ENCODE measurements at regions not wholly inside any gene's neighbourhood (a gene's known extent, or its start where the extent isn't known, plus 50 kb on each side); places are given as distances from the start of the nearest gene placed in this dataset.

DNA sequence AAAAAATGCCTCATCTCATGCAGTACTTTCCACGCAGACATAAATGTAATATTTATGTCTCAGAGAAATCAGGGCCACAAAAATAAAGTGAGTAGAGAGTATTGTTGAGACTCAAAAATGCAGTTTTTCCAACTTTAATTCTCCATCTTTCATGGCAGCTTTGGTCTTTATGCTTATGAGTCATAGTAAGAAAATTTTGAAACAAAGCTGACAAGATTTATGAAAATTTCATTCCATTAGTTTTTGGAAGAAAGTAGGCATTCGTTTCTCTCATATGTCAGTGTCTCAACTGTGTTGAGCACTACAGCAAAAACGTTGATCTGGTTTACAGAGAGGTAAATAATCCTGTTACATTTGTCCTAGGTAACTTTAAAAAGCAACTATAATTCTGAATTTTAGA is 656.8 kb downstream of the IQCM start:
- ATAC-seq (no peak), DNase-seq (no peak)
- H3K36me3 Mint-ChIP-seq, result no peaks in the 10 kb centered on the region
- peaks cover 0 to 3% (median 2%) of the 10 kb centered on the region in 5 donors for H3K27me3 Mint-ChIP-seq
- H3K27ac Mint-ChIP-seq, result no peak overlapping the region
- POLR2A ChIA-PET, result no interaction called here
- no peaks in the 10 kb centered on the region for H3K4me1 Mint-ChIP-seq
- H3K4me3 Mint-ChIP-seq, result no peak overlapping the region
- peaks cover 0 to 8% (median 0%) of the 10 kb centered on the region in 9 donors for H3K9me3 Mint-ChIP-seq

DNA sequence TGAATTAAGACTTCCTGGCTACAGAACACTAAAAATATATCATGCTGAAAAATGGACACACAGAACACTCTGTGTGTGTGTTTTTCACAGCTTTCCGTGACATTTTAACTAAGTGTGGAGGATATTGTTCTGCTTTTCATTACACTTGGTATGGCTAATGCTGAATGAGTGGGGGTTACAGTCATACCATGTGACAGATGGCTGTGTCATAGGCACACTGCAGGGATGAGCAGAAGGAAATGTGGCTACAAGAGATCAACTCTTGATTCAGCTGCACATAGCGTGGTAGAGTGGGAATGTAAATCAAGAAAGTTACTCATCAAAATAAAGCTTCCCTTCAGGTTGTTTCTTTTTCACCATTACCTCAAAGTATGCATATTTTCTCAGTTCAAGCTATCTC is 669.8 kb downstream of the IQCM start:
- H3K36me3 Mint-ChIP-seq, result no peaks in the 10 kb centered on the region
- no peak overlapping the region for H3K27ac Mint-ChIP-seq
- no peak for DNase-seq
- peaks cover 0 to 17% (median 0%) of the 10 kb centered on the region in 9 donors for H3K9me3 Mint-ChIP-seq
- POLR2A ChIA-PET, result no interaction called here
- ATAC-seq, result no peak
- H3K27me3 Mint-ChIP-seq, result peaks cover 9 to 30% (median 10%) of the 10 kb centered on the region in 5 donors
- H3K4me3 Mint-ChIP-seq, result no peak overlapping the region
- no peaks in the 10 kb centered on the region for H3K4me1 Mint-ChIP-seq

DNA sequence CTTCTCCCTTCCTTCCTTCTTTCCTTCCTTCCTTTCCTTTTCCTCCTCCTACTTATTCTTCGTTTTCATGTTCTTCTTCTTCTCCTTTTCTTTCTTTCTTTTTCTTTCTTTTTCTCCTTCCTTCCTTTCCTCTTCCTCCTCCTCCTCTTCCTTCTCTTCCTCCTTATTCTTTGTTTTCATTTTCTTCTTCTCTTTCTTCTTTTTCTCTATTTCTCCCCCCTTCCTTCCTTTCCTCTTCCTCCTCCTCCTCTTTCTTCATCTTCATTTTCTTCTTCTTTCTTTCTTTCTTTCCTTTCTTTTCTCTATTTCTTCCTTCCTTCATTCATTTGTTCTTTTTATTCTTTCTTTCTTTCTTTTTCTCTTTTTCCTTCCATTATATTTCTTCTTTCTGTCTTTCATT is 671.6 kb downstream of the IQCM start:
- Mint-ChIP-seq H3K27me3 (peaks cover 9 to 30% (median 10%) of the 10 kb centered on the region in 5 donors), H3K4me3 (no peak overlapping the region), H3K36me3 (no peaks in the 10 kb centered on the region), H3K4me1 (no peaks in the 10 kb centered on the region), H3K9me3 (peaks cover 0 to 17% (median 0%) of the 10 kb centered on the region in 9 donors), H3K27ac (no peak overlapping the region)
- DNase-seq (no peak), ATAC-seq (no peak)
- POLR2A ChIA-PET, result no interaction called here

DNA sequence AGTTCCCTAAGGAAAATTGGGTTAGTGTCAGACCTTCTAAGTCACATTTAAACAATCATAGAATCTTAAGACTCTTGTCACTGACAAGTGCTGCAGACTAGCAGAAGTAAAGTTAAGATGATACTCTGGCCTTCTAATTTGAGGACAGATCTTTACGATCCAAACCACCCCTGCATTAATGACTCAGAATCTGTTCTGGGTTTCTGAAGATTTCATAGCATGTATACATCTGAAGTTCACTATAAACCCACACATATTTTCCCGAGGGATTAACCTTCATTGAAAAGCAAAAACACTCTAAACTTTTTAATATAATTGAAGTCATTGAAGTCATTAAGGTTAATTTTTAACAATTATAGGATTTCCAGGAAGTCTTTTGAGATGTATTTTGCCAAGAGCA is 674.3 kb downstream of the IQCM start:
- Mint-ChIP-seq H3K27ac (no peak overlapping the region), H3K9me3 (peaks cover 0 to 17% (median 0%) of the 10 kb centered on the region in 9 donors), H3K4me1 (no peaks in the 10 kb centered on the region), H3K27me3 (peaks cover 8 to 30% (median 11%) of the 10 kb centered on the region in 5 donors), H3K36me3 (no peaks in the 10 kb centered on the region), H3K4me3 (no peak overlapping the region)
- DNase-seq (no peak), ATAC-seq (no peak)
- POLR2A ChIA-PET, result no interaction called here

DNA sequence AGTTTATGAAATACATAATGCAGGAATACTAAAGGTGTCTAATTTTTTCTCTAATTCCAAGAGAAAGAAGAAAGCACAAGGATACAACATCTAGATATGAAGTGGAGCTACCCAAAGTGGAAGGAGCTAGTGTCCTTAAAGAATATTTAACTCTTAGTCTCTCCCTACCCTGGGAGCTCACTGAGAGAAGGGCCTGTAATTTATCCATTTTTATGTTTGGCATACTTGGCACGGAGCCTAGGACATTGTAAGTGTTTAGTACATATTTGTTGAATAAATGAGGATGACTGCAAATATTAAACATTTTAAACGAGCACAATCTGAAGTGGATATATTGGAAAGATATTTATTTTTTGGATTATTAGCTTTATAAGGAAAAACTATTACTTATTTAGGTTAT is 674.8 kb downstream of the IQCM start:
- peaks cover 0 to 17% (median 0%) of the 10 kb centered on the region in 9 donors for H3K9me3 Mint-ChIP-seq
- H3K4me1 Mint-ChIP-seq, result no peaks in the 10 kb centered on the region
- peaks cover 6 to 29% (median 10%) of the 10 kb centered on the region in 5 donors for H3K27me3 Mint-ChIP-seq
- DNase-seq (no peak), ATAC-seq (no peak)
- H3K4me3 Mint-ChIP-seq, result no peak overlapping the region
- H3K27ac Mint-ChIP-seq, result no peak overlapping the region
- H3K36me3 Mint-ChIP-seq, result peaks cover 0 to 3% (median 0%) of the 10 kb centered on the region in 3 donors
- POLR2A ChIA-PET, result no interaction called here

DNA sequence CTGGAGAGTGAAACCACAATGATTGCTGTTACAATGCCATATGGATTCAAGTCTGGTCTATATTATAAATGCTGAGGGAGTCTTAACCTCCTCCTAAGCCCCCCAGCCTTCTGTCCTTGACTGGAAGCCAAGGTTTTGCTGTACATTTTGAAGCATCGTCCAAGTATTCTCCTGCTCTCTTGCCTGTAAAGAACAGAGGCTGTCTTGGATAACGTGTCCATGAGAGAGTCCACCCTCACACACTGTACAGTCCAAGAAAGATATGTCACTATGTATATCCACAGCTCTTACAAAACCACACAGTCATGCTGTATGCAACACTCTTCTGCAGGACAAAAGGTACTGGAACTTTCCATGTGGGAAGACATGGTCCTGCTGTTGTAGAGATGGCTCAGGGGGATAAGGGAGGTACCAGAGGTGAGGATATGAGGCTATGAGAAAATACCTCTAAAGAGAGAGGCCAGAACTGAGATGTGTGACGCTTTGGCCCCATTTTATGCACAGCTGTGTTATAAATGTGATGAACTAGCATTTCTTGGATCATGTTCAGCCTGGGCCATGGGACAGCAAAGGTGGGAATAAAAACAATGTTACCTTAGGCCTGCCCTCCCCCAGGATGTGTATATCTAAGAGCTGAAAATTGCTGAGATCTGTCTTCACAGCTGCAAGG is 678.6 kb downstream of the IQCM start:
- POLR2A ChIA-PET, result no interaction called here
- peaks cover 0 to 17% (median 0%) of the 10 kb centered on the region in 3 donors for H3K36me3 Mint-ChIP-seq
- ATAC-seq (no peak), DNase-seq (no peak)
- H3K4me3 Mint-ChIP-seq, result no peak overlapping the region
- peak overlapping the region in 1 of 10 donors; percentile 45 for H3K27ac Mint-ChIP-seq
- H3K27me3 Mint-ChIP-seq, result peaks cover 0 to 14% (median 5%) of the 10 kb centered on the region in 5 donors
- H3K4me1 Mint-ChIP-seq, result no peaks in the 10 kb centered on the region
- peaks cover 0 to 32% (median 11%) of the 10 kb centered on the region in 9 donors for H3K9me3 Mint-ChIP-seq

DNA sequence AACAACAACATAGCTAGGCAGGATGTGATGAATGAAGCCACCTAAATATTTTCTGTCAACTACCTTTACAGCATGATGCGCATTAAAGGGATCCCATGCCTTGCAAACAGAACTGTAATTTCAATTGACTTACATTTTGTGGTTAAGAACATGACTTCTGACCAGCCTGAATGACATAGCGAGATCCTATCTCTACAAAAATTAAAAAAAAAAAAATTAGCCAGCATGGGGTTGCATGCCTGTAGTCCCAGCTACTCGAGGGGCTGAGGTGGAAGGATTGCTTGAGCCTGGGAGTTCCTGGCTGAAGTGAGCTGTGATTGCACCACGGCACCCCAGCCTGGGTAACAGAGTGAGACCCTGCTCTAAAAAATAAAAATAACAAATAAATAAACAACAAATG is 680.6 kb downstream of the IQCM start:
- H3K27ac Mint-ChIP-seq, result no peak overlapping the region
- peaks cover 0 to 14% (median 5%) of the 10 kb centered on the region in 5 donors for H3K27me3 Mint-ChIP-seq
- no peak overlapping the region for H3K4me3 Mint-ChIP-seq
- DNase-seq (no peak), ATAC-seq (no peak)
- H3K36me3 Mint-ChIP-seq, result peaks cover 0 to 17% (median 0%) of the 10 kb centered on the region in 3 donors
- H3K4me1 Mint-ChIP-seq, result no peaks in the 10 kb centered on the region
- H3K9me3 Mint-ChIP-seq, result peaks cover 0 to 33% (median 12%) of the 10 kb centered on the region in 9 donors
- POLR2A ChIA-PET, result no interaction called here

DNA sequence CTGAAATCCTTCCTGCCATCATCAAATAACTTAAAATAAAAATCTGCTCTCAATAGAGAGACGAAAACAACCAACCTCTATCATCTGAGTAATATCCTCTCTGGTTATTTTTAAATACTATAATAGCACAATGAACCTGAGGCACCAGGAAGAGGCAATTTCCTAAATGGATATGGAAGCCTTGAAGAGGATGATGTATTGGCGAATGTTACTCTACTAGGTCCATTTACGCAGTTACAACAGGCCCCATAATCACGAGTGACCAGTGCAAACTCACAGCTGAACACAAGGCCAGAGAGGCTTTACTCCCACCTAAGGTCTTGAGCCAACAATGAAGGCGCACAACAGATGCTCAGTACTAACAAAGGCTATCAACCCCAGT is 678.8 kb upstream of the NR3C2 start:
- Mint-ChIP-seq H3K27me3 (peaks cover 0 to 4% (median 0%) of the 10 kb centered on the region in 5 donors), H3K9me3 (peaks cover 0 to 2% (median 0%) of the 10 kb centered on the region in 9 donors), H3K36me3 (no peaks in the 10 kb centered on the region), H3K4me1 (no peaks in the 10 kb centered on the region), H3K4me3 (no peak overlapping the region), H3K27ac (no peak overlapping the region)
- POLR2A ChIA-PET, result no interaction called here
- ATAC-seq, result no peak
- DNase-seq, result no peak

DNA sequence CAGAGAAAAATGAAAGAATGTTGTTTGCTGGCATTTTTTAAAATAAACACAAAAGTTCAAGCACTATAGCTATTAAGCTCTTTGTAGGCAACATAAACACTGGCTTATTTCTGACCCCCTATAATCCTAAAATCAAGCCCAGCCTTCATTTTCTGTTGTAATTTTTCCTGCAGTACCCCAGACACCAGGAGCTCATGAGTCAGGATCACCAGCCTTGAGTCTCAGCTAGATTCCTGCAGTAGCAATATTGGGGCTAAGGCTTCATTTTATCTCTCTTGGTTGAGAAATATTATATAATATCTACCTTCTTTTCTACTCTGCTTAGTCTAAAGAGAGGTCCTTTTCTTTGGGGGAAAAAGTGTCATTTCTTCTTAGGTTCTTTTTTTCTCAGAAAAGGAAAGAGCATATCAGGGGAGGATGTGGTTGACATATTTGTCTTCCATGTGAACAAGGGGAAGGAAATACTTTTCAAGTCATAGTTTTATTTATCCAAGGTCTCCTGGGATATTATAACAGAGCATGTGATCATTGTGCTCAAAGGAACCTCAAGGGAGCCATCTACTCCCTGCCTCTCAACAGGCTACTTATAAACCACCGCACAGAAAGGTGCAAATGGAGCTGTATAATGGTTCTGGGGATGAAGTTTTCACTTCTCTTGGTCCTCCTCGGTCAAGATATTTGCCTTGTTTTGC is 678.3 kb upstream of the NR3C2 start:
- H3K27ac Mint-ChIP-seq, result no peak overlapping the region
- ATAC-seq, result no peak
- H3K4me1 Mint-ChIP-seq, result no peaks in the 10 kb centered on the region
- H3K27me3 Mint-ChIP-seq, result peaks cover 0 to 4% (median 0%) of the 10 kb centered on the region in 5 donors
- H3K4me3 Mint-ChIP-seq, result no peak overlapping the region
- POLR2A ChIA-PET, result no interaction called here
- no peaks in the 10 kb centered on the region for H3K36me3 Mint-ChIP-seq
- H3K9me3 Mint-ChIP-seq, result peaks cover 0 to 2% (median 0%) of the 10 kb centered on the region in 9 donors
- DNase-seq, result no peak

DNA sequence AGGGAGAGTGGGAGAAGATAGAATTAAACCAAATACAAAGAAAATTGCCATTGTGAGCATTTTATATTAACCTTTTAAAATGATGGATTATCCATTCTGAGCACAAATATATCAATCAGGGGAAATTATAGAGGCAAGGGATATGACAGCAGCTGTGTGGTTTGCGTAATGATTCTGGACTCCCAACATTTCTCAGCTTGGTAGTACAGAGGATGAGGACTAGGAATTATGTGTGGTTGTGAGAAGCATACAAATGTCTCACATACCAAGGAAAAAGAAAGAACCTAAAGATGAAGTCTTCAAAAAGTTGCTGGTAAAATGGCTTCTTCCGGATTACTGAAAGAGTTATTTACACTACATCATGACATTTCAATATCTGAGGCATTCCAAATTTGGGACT is 674.6 kb upstream of the NR3C2 start:
- POLR2A ChIA-PET, result no interaction called here
- H3K36me3 Mint-ChIP-seq, result no peaks in the 10 kb centered on the region
- no peak for ATAC-seq
- peaks cover 0 to 2% (median 0%) of the 10 kb centered on the region in 9 donors for H3K9me3 Mint-ChIP-seq
- H3K4me3 Mint-ChIP-seq, result no peak overlapping the region
- DNase-seq, result no peak
- no peak overlapping the region for H3K27ac Mint-ChIP-seq
- no peaks in the 10 kb centered on the region for H3K4me1 Mint-ChIP-seq
- peaks cover 0 to 4% (median 0%) of the 10 kb centered on the region in 5 donors for H3K27me3 Mint-ChIP-seq

DNA sequence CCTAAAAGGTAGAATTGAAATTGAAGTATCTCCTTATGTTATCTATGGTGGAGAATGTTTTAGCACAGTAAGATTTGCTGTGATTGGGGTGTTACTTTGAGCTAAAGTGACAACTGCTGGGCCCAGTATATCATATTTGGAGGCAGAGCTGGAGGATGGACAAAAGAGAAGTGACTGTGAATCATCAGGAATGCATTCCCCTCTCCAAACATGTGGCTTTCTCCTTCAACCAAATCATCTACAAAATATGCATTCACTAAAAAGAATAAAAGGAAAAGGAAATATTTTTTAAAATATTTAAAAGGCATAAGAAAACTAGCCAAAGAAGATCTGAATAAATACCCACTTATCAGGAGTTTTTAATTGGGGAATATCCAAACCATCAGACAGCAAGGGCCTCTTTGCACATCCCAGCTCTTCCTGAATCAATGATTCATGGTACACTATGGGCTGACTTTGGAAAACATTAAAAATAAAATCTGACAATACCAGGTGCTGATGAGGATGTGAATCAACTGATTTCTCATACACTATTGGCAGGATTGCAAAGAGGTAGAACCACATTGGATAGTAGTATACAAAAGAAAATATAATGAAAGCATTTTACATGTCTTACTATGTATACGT is 671.7 kb upstream of the NR3C2 start:
- ATAC-seq (no peak), DNase-seq (no peak)
- Mint-ChIP-seq H3K4me1 (no peaks in the 10 kb centered on the region), H3K9me3 (peaks cover 0 to 5% (median 0%) of the 10 kb centered on the region in 9 donors), H3K36me3 (no peaks in the 10 kb centered on the region), H3K27ac (no peak overlapping the region), H3K4me3 (no peak overlapping the region), H3K27me3 (peaks cover 0 to 4% (median 0%) of the 10 kb centered on the region in 5 donors)
- POLR2A ChIA-PET, result no interaction called here

DNA sequence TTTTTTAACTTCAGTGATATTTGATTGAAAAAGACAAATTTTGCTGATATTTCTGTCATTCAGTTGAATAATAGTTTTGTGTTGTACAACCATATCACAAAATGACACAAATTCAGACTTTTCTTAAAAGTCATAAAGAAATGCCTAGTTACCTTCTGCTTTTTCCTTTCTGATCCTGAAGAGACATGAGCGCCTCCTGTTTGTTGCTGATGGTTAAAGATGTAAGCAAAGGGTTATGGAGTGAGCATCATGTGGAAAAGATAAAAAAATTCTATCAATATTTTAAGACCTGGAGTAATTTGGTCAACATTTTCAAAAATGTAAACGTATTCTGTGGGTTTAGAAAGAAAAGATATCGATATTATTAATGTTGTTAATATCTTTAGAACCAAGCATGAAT is 669.9 kb upstream of the NR3C2 start:
- no peaks in the 10 kb centered on the region for H3K36me3 Mint-ChIP-seq
- no peak for DNase-seq
- H3K9me3 Mint-ChIP-seq, result peaks cover 0 to 5% (median 0%) of the 10 kb centered on the region in 9 donors
- no peak for ATAC-seq
- H3K27me3 Mint-ChIP-seq, result peaks cover 0 to 4% (median 0%) of the 10 kb centered on the region in 5 donors
- POLR2A ChIA-PET, result no interaction called here
- H3K27ac Mint-ChIP-seq, result no peak overlapping the region
- H3K4me3 Mint-ChIP-seq, result no peak overlapping the region
- H3K4me1 Mint-ChIP-seq, result no peaks in the 10 kb centered on the region

DNA sequence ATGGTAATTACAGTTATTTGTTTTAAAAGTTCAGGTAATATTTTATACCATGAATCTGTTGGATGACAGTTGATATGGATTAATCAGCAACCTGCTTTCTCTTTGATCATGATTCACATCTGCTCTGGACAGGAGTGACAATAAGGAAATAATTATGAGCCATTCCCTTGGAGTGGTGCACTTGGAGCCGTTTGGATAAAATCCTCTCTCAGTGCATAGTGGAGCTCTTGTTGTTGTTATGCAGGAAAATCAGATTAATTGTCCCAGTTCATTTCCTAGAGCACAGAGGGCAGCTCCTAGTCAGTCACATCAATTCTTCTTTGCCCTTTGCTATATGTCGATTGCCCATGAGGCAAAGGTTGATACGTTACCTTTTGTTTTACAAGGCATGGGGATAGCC is 668.3 kb upstream of the NR3C2 start:
- DNase-seq (no peak), ATAC-seq (no peak)
- H3K9me3 Mint-ChIP-seq, result peaks cover 0 to 6% (median 0%) of the 10 kb centered on the region in 9 donors
- H3K36me3 Mint-ChIP-seq, result no peaks in the 10 kb centered on the region
- H3K4me3 Mint-ChIP-seq, result no peak overlapping the region
- no peaks in the 10 kb centered on the region for H3K4me1 Mint-ChIP-seq
- peaks cover 0 to 4% (median 0%) of the 10 kb centered on the region in 5 donors for H3K27me3 Mint-ChIP-seq
- POLR2A ChIA-PET, result no interaction called here
- no peak overlapping the region for H3K27ac Mint-ChIP-seq

Measured in naive thymus-derived CD8-positive, alpha-beta T cell (primary cell).